NCI-H1930 (cell line): ENCODE measurements at regions not wholly inside any gene's neighbourhood (a gene's known extent, or its start where the extent isn't known, plus 50 kb on each side); places are given as distances from the start of the nearest gene placed in this dataset.

Experiments
- DNase-seq, 2 experiments: peaks; one replicate each; lab custom pipeline; 2025; lab: John Stamatoyannopoulos, UW

DNA sequence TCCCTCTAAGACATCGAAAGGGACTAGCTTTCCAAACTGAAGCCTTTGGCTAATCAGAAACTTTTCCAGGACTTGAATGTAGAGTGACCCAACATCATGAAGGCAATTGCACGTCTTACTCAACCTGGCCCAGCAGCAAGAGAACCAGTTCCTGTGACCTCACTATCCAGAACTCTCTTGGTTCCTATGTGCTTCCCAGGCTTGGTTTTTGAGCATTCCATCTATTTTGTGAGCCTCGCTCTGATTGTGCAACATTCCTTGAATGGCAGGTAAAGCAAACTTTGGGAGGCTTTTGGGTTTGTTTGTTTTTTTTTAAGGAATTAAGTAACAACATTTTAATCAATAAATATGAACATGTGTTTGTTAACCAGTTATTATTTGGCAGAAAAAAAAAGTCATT is 183.6 kb upstream of the EGLN3 start:
- DNase-seq = no peak

DNA sequence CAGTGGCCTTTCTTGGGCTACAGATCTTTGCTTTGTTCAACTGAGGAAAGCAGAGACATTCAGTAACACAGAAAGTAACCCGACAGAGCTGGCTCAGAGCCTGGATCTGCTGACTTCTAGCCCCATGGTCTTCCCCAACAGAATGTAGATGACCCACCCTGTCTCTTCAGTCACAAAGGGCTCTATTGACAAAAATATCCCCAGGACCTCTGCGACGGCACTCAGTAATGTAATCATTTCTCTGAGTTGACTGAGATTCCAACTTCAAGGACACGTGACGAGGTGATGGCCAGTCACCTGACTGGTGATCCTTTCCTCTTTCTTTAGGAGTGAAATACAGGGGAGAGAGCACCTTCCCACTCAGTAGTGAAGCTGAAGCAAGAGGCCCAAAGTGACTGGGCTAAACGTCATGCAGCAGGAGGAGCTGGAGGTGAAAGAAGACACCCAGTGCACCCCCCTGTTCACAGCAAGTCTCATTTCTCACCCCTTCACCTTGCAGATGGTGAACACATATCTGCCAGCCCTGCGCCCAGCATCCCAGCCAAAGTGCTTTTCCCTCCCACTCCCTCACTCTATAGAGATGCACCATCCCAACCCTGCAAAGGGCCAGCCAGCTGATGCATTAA is 179.2 kb upstream of the EGLN3 start:
- DNase-seq = no peak

DNA sequence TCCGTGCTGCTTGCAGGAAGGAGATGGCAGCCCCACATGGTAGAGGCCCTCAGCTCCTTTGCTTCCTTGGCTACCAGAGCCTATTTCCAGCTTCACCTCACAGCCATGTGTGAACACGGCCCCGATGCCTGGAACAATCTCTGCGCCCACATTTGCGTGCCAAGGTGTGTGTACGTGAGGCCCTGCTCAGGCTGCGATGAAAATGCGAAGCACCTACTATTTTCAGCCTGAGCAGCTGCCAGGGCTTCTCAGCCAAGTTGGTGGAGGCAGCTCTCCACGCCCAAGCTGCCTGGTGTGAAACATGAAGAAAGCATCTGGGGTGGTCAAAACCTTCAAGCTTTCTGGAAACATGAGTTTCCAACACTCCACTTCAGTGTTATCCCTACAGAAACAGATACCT is 177.8 kb upstream of the EGLN3 start:
- DNase-seq = no peak

DNA sequence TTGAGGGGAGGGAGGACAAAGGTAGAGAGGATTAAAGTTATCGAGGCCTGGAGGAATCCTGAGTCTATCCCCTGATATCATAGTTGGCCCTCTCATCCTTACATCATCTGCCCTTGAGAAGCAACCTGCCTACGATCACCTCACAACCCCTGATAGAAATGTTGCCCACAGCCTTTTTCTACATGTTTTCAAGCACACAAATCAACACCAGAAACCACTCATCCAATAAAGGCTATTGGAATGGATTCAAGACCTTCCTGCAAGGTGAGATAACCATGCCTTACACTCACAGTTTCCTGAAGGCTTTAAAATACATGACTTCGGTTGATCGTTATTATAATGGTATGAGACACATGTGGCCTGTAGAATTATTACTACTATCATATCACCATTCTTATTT is 175.7 kb upstream of the EGLN3 start:
- DNase-seq = no peak

DNA sequence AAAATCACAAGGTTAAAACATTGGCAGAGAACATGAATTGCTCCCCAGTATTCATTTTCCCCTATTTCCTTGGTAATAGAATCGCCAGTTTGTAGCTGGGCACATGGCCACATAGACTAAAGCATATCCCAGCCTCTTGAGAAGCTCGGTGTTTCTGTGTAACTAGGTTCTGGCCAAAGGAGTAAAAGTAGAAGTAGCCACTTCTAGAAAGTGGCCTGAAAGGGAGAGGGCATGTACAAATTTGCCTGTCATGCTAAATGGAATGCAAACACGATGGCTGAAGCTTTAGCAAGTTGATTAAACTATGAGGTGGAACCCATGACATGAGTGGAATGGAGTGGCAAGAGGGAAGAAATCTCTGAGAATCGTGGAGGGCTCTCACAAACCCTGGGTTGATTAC is 173.7 kb upstream of the EGLN3 start:
- DNase-seq = no peak

DNA sequence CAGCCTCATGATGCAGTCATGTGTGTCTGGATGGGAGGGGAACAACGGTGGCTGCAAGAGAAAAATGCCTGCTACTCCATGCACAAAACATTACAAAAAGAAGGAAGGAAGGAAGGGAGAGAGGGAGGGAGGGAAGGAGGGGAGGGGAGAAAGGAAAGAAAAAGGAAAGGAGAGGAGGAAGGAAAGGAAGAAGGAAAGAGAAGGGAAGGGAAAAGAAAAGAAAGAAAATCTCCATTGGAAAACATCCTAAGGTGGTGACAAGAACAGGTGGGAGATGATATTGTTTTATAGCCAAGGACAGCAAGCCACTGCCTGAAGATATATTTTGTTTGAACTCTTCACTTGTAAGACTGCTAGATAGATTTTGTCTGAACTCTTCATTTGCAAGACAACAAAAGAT is 171.8 kb upstream of the EGLN3 start:
- no peak for DNase-seq

DNA sequence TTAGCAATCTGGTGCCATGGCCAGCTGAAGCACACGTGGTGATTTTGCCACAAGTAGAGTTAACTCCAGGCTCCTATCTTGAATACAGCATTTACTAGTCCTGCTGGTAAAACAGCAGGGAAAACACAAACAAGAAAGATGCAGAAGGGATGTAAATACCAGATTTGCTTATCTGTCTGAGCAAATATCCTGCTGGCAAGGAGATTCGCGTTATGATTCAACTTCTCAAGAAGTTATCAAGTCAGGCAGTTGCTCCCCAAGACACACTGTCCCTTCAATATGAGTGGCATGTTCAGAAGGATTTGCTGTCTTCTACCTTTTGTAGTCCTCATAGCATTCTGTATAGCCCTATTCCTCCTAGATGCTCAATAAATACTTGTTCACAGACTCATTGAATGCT is 171.2 kb upstream of the EGLN3 start:
- no peak for DNase-seq

DNA sequence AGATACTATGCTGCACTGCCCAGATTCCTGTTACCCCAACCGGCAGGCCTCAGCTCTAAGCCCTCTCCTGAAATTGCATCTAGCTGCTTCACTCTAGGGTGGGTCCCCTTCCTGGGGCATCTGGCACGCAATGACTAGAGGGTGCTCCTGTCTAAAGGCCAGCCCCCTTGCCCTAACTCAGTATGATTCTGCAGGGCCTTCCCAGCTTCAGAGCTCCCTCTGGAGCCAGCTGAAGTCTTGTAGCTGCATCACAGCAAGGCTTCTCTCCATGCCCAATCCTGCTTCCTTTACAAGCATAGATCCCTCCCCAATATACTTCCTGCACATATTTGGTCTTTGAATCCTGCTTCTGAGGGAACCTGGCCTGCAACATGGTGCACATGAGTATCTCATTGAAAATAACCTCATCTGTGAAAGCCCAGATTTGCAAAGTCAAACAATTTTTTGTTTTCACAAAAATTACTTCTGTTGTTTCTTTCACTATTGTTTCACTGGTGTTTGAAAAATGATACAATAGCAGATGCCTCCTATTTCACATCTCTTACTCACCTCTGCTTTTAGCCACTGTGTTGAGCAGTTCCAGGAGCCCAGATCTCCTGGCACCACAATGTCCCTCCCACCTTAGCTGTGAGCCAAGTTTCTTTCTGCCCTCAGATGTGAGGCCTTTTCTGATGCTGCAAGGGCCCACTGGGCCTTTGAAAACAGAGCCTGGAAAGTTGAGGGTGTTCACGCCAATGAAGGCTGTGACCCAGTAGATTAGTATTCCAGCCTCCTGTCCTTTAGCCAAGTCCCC is 169.5 kb upstream of the EGLN3 start:
- no peak for DNase-seq

DNA sequence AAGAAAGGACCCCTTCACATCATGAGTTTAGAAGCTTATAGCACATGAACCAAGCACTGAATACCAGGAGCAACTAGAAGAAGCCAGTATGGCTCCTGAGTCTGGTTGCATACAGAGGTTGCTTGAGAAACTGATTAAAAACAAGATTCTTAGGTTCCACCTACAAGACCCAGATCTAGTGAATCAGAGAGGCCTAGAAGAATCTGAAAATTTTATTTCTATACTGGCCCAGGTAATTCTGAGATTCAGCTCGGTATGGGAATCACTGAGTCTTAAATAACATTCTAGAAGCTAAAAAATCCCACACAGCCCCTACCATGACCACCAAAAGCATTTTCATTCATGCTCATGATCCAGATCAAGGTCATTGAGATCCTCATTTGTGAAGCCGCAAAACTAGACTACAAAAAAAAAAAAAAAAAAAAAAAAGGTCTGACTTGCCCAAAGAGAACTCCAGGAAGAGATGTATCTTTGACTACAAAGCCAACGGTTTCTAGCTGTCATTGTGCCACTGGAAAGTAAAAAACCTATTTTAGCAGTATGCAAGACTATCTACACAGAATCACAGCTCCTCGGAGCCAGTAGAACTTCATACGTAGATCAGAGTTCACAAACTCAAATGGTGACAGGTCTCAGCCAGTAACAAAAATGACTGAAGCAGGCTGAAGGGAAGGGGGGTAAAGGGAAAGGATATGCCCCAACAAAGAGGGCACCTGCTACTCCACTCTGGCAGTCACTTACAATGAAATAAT is 168.4 kb upstream of the EGLN3 start:
- DNase-seq = no peak

DNA sequence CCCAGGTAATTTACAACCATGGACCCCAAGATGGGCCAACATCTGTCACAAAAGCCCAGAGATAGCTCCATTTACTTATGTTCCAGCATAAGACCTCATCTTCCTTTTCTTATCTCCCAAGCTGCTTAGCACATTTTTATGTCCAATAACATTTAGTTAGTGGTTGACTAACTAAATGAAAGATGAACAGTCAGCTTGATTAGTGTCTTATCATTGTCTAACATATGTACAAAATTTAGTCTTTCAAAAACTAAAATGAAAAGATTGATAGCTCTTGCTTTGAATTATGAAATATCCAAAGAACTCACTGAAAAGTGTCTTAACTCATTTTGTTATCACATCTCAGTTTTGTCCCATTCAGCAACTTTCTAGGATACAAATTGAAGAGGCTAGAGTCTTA is 163.1 kb upstream of the EGLN3 start:
- no peak for DNase-seq

DNA sequence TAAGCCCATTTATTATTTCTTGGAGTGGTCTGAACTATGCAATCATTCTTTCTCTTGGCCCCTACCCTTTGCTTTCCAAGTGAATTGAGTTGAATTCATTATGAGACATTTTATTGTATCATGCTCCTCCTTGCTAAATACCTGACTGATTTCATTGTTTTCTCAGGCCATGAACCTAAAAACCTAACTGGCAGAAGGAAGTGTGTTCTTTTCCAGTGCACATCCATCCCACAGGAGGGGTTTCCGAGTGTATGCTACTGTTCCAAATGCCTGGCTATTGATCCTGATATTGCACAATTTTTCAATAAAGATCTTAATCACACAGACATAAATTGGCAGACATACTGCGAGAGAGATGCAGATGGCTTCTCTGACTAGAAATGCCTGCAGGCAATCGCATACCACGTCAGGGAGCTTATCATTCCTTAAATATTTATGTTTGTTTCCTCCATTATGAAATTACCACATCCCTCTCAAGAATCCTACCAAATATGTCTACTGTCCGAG is 162.2 kb upstream of the EGLN3 start:
- DNase-seq = no peak

DNA sequence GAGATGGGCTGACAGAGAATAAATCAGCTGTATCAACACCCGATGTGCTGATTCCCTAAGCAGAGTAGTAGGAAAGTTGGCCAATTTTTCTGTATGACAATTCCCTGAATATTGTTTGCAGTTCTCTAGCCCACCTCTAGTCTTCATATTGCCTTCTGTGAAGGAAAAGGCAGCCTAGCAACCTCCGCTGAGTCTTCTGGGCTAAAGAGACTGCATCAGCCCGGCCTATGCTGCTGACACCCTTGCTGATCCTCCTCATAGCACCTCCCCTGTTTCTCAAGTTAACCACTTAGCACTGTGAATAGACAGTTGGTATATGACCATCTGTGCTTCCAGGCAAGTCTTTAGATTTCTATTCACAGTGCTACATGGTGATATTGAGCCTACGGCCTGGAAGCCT is 161.1 kb upstream of the EGLN3 start:
- no peak for DNase-seq

DNA sequence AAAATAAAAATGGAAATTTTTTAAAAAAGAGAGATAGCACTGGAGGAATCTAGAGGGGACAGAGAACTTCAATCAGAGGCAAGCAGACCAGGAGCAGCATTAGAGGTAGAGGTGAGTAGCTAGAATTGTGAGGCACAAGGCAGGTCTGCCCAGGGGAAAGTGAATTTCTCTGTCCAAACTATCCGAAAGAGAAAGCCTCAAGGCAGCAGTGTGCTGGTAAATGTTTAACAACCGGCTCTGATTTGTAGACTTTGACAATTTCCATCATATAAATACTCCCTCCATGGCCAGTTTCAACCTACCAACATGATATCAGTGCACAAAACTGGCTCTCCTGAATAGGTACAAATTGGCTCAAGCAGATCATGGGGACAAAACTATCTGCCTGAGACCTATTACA is 160.6 kb upstream of the EGLN3 start:
- DNase-seq = no peak

DNA sequence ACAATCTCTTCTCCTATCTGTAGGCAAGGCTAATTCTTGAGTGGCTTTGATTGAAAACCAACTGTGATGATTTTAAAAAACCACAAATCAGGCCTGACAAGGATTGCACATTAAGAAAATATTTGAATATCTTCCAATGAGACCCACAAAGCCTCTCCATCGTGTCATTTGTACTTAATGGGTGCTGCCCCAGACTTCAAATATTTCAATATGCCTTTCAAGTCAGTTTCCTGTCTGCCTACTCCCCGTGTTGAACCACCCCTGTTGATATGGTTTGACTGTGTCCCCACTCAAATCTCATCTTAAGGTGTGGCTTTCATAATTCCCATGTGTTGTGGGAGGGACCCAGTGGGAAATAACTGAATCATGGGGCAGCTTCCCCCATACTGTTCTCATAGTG is 159.7 kb upstream of the EGLN3 start:
- no peak for DNase-seq

DNA sequence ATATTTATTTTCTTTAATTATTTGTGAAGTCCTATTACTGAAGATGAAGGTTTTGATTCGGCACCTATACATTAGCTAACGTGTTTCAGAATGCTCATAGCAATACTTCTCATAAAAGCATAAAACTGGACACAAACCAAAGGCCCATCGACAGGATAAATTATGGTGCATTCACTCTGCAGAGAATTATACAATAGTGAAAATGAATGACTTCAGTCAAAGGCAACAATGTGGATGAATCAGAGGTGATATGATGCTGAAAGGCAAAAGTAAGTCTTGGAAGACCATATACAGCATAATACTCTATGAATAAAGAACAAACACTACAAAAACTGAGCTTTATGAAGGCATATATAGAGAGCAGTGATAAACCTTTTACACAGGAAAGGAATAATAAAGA is 156.6 kb upstream of the EGLN3 start:
- DNase-seq = no peak

DNA sequence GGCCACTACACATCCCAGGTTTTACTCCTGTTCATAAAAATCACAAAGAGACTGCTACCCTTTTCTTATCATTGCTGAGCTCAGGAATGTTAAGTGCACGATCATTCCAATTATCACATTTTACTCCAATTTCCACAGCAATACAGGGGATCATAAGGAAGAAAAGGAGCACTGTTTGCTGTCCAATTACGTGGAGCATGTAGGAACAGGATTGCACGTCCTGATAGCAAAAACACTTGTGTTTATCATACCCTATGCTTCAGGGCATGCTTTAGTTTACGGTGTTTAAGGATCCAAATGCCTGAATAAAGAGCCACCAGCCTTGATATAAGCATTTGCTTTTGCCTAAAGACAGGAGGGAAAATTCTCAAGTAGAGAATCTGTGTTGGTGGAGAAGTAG is 155.4 kb upstream of the EGLN3 start:
- DNase-seq = no peak

DNA sequence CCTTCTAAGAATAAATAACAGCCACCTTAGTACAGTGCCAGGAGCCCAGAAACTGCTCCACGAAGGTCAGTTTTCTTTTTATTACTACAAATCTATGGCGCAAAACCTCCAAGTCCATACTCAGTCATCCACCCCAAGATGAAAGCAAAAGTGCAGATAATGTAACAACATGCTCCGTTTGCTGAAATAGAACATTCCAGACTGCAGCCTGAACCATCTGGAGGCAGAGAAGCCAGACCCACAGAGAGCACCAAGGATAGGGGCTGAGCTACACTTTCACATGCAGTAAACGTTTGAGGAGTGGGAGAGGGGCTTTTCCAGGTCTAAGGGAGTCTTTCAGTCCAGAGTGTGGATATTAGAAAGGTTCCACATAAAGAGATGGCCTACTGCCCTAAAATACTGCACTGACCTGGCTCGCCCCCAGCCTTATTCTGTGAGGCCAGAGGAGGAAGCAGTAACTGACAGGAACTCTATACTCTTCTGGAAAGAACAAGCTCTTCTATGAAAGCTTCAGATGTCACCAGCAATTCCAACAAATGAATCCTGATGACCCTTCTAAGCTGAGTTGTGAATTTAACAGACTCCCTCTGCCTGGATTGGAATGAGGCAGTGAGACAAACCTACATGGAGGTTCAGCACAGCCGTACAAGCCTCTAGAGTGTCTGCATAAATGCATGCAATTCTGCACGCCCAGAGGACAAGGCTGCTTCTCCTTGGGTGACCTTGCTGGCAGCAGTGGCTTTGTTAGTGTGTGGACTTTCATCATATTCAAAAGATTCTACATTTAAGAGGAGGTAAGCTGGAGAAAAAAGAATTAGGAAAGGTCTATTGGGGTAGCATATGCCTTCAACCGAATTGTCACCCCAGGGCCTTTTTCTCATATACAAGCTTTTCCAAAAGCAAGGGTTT is 153.9 kb upstream of the EGLN3 start:
- DNase-seq = no peak

DNA sequence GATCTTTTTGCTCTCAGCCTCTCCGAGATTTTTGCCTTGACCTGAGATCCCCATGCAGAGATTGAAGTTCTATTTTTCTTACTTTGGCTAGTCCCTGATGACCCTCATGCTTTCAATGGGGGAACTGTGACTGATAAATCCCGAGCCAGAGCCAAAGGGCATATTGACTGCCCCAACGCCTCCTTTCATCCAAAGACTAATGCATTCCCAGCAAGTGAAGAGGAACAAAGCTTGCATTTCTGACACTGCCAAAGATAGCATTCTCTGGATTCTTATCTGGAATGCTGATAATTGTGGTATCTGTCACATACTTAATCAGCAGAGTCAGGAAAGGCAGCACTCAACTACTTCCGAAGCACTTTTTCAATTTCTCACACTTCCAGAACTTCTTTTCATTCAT is 152.3 kb upstream of the EGLN3 start:
- DNase-seq = no peak

DNA sequence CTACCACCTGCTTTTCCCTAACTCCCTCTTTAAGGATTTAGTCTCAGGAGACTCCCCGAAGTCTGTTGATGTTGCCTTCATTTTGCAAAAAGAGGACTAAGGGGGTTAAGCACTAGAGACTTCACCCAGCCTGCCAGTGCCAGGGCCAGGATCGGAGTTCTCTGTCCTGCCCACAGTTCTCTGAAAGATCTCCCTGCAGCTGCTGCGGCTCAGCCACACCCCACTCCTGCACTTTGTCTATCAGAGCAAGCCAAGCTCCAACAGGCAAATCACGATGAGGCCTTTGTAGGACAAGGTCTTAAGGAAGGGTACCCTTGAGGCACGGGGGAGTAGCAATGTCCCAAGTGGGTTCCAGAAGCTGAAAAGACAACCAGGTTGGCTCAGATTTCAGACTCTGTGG is 148.8 kb upstream of the EGLN3 start:
- DNase-seq = no peak

DNA sequence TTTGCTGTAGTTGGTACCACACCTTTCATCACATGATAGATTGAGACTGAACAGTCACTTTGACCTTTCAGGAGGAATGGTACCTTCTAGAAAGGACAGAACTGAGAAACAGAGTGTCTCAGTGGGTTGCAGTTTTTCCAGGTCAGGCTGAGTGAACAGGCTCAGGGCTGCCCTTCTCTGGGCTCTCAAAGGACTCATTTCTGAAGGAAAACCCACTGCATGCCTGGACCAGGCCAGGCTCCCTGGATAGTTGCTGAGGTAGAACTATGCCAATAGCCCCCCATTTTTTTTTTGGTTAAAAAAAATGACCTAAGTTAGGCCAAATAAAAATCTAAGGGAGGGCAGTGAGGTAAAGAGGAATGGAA is 148.1 kb upstream of the EGLN3 start:
- DNase-seq = no peak

DNA sequence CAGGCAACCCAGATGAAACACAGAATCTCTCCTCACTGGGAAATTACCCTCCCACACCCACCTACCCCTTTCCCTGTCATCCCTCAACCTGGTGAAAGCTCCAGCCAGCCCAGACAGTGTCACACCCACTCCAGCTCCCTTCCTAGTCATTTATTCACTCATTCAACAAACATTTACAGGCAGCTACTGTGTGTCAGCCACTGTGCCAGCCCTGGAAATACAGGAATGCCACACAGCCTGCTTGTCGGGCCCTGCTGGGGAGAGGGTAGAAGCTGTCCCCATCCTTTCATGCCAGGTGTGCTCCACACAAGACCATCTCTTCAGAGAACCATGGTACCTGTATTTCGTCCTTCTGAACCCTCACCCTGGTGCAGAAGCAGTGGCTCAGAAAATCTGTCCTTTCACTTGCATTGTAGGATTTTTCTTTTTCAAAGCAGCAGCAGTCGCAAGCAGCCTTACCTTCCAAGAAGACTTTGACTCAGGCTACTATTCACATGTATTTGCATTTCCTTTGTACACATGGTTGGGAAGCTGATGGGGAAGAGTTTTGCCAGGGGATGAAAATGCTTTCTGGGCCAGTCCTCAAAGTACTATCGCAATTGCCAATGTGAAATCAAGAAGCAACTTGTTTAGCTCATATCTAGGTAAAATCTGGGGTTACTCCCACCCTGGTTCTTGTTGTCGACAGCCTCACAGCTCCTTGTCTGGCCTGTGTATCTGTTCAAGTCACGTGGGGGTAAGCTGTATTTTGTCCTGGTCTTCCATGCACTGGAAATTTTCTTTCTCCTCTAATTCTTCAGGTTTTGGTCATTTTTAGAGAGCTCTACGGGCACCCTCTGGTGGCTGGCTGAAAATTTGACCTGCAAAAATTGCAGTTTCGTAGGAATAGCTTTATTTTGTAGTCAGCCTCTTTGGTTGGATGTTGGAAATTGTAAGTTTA is 147.4 kb upstream of the EGLN3 start:
- DNase-seq = no peak
